HG03159 (cell line): ENCODE measurements at regions not wholly inside any gene's neighbourhood (a gene's known extent, or its start where the extent isn't known, plus 50 kb on each side); places are given as distances from the start of the nearest gene placed in this dataset.
"Not testable (repeated sequence)": the region's sequence is repeated elsewhere in the genome, so short reads cannot be mapped to it uniquely, and the experiment has no call there.

ENCODE experiments used
- ATAC-seq: cut with Tn5 transposase; IDR thresholded peaks from one replicate; pipeline ENCODE4 v1.9.1; 2021; ENCODE audit warnings: mild to moderate bottlenecking, moderate library complexity; ENCODE audit not compliant: unreplicated experiment

DNA sequence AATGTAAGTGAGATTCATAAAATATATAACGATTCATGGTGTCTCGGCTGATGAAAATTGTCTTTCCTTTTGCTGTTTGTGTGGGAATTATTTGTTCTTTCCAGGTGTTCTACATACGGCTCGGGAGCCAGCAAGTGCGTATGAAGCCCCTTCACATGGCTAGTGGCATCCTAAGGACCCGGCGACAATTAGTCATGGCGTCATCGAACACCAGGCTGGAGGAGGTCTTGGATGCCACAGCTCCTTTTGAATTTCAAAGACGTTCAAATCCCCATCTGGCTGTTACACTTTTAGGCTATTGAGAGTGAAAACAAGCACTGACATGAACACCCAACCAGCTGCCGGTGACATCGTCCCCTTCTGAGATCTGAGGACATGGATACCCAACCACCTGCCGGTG is 397.7 kb upstream of the TNRC6C start:
- ATAC-seq = no peak

- ATAC-seq = not testable (repeated sequence)
These were observed 396.1 kb upstream of the TNRC6C start for GRCh38 chr17:77562361-77562760.

DNA sequence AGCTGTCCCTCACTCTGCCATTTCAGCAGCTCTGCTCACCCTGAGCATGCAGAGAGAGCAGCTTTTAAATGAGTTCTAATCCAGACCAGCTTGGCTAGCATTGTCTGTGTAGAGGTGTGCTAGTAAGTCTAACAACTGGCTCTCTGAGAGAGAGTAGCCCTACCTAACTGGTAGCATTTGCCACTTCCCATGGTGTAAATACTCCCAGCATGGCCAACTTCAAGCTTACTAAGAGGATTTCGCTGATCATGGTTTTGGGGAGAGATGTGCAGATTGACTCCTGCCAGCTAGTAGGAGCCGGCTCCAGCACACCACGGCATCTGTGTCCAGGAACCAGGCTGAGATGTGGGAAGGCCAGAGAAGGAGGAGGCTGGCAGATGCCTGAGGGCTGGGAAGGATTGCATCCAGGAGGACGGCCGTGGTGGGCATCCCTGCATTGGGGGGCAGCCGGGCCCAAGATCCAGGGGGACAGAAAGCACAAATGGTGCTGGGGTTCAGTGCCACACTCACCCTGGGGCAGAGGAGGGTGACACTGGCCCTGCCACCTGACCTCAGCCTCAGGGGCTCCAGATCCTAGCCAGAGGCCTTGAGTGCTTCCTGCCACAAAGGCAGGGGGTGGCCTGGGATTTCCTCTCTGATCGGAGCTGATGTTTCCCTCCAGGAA is 394.9 kb upstream of the TNRC6C start:
- no peak for ATAC-seq

DNA sequence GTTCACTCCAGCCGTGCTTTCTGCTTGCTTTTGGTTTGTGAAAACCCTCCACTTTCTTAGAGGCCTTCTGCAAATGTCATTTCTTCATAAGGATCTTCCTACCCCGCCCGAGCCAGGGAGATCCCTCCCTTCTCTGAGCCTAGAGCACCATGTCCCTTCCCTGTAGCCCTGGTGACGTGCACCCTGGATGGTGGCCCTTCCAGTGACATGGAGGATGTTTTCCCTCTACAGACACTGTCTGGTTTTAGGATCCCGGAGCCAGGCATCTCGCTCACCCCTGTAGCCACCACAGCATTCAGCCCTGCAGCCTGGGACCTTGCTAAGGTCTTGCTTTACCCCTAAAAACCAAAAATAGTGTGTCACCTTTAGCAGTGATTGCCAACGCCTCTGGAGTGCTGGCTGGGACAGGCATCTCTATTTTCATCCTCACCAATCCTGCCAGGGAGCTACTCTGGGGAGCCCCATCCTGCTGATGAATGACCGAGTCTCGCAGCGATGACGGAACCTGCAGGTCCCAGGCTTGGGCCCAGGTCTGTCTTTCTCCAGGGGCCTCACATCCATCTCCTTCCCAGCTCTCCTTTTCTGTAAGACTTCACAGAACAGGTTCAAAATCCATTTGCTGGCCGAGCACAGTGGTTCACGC is 394.1 kb upstream of the TNRC6C start:
- ATAC-seq = no peak

- ATAC-seq = no peak
These were observed 393.3 kb upstream of the TNRC6C start for GRCh38 chr17:77565166-77565565.

- ATAC-seq = no peak
These were observed 392.4 kb upstream of the TNRC6C start for GRCh38 chr17:77566151-77566550.

DNA sequence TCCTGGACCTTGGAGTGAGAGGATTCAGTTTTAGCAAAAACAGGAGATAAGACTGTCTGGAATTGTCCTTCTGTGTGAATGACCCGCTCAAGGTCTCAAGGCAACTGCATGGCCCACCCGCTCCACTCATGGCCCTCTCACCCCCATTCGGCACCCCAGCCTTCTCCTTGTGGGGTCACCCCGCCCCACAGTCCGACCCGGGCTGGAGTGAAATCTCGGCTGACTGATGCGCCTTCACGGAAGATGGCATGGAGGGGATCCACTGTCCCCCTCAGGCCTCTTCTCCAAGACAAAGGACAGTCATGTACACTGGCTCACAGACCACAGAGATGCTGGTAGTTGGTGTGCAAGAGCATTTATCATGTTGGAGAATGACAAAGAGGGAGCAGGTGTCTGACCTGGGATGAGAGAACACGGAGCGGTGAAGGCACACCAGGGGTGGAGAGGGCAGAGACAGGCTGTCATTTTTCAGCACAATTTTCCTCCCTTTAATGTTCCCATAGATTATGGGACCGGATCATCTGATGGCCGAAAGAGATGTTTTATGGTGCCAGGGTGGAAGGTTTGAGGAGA is 391.9 kb upstream of the TNRC6C start:
- no peak for ATAC-seq

- no peak for ATAC-seq
These were observed 390.0 kb upstream of the TNRC6C start for GRCh38 chr17:77568540-77568939.

GRCh38 chr17:77569846-77570564 is 388.5 kb upstream of the TNRC6C start:
- ATAC-seq = no peak

DNA sequence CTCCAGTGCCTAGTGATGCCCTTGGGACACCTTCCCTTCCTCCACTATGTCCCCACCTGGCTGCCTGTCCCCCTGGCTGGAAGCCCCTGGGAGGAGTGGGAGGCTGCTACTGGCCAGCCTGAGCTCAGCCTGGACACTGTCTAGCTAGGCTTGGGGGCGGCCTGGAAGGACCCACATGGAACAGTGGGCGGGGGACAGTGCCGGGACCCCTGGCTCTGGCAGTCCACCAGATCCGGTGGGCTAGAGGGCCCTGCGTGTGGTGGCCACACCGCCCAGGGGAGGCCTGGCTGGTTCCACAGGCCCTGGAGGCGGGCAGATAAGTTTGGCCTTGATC is 388.0 kb upstream of the TNRC6C start:
- no peak for ATAC-seq

- no peak for ATAC-seq
These were observed 387.1 kb upstream of the TNRC6C start for GRCh38 chr17:77571155-77571981.

DNA sequence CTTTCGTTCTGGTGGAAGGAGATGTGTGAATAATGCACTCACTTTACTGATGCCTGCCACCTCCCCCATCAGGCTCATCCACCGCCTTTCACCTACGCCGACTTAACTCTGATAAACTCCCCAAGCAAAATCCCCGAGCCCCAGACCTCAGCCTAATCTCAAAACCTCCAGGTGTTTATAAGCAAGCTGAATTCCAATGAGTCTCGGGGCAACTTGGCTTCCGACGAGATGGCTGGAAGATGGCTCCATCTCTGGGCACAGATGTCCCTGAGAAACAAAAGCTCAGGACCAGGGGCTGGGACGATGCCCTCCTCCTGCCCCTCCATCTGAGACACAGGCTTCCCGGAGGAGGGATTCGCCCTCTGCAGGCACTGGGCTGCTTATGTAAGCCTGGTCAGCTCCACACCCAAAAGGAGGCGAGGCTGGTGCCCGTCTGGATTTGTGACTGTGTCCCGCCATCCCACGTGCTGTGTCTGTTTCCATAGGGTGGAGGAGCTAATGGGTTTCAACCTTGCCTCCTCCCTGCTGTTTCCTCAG is 386.4 kb upstream of the TNRC6C start:
- ATAC-seq = no peak

DNA sequence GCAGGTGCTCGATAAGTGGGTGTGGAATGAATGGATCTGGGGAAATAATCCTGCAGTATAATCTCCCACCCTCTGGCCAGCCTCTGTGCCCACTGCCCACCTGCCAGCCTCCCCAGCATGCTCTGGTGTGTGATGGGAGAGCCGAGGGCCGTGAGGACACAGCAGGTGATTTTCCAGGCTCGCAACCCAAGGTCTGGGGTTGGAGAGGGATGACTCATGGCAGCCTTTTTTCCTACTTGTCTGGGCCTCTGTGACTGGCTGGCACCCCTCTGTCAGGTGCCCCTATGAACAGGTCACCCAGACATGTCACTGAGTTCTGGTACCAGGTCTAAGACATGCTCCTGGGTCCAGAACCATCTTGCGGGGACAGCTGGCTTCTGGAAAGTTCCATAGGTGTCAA is 385.7 kb upstream of the TNRC6C start:
- ATAC-seq = no peak

DNA sequence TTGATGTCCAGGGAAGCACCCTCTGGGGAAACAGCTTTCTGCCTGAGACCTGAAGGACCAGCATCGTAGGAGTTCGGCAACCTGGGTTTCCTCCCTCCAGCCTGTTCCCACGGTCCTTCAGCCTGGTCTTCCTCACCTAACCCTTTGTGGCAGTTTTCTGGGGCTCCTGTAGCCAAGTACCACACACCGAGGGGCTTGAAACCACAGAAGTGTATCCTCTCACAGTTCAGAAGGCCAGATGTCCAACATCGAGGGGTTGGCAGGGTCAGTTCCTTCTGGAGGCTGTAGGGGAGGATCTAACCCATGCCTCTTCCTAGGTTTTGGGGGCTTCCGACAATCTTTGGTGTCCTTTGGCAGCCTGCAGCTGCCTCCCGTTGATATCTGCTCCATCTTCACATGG is 381.0 kb upstream of the TNRC6C start:
- no peak for ATAC-seq

- ATAC-seq = no peak
These were observed 379.4 kb upstream of the TNRC6C start for GRCh38 chr17:77579131-77579530.

DNA sequence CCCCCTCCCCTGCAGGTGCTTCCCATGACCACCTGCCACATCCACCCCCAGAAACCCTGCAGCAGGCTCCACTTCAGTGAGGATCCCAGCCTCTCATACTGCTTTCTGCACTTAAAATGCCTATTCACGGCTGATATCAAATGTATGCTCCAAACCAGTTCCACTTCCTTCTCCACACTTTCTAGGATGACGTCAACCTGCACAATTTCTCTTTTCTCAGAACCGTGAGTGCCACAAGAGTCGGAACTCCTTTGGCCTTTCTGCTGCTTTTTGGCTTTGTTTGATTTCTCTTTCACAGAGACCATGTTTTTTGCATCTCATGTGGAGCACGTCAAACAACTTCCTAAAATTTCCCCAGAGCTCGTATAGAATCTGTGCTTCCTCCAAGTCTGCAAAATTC is 378.8 kb upstream of the TNRC6C start:
- ATAC-seq = no peak

DNA sequence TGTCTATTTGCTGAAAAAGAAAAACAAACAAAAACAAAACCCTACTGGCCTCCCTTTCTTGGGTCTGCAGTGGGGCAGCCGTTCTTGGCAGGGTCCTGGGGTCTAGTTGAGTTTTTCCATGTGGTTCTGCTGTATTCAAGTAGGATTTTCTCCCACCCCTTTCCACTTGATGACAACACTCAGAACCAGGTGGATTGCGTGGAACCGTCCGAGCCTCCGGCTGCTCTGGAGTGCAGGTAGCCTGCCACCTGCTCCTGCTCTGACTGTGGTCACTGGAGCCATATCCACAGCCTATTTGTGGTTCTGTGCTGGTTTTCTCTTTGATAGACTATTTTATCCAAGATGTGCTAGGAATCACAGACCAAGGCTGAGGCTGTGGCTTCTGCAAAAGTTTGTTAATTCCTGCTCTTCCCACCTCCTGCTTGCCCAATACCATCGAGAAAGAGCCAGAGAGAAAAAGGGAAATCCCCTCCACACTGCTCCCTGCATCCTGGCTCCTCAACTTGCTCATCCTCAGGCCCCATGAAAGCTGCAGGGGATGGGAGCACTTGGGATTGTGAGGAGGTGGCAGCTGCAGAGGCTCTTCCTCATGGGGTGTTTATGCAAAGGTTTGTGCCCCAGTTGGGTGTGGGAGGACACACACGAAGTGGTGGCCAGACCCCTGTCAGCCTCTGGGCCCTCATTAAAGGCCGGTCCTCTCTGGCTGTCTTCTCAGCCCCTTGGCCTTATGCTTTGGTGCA is 377.8 kb upstream of the TNRC6C start:
- no peak for ATAC-seq

DNA sequence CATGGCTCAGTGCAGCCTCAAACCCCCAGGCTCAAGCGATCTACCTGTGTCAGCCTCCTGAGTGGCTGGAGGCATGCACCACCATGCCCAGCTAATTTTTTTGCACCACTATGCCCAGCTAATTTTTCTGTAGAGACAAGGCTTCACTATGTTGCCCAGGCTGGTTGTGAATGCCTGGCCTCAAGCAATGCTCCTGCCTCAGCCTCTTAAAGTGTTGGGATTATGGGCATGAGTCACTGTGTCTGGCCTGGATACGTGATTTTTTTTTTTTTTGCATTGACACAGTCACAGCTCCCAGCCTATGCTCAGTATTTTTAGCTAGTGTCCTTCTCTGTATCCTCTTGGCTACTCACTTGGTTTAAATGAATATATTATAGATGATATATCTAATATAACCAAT is 377.0 kb upstream of the TNRC6C start:
- no peak for ATAC-seq

DNA sequence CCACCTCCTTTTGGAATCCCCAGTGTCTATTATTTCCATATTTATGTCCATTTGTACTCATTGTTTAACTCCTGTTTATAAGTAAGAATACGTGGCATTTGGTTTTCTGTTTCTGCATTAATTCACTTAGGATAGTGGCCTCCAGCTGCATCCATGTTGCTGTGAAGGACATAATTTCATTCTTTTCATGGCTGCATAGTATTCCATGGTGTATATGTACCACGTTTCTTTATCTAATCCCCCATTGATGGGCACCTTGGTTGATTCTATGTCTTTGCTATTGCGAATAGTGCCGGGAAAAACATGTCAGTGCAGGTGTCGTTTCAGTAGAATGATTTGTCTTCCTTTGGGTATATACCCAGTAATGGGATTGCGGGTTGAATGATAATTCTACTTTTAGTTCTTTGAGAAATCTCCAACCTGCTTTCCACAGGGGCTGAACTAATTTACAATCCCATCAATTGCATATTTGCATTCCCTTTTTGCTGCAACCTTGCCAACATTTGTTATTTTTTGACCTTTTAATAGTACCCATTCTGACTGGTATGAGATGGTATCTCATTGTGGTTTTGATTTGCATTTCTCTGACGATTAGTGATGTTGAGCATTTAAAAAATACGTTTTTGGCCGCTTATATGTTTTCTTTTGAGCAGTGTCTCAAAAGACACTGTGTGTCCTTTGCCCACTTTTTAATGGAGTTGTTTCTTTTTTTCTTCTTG is 373.2 kb upstream of the TNRC6C start:
- ATAC-seq = no peak
